SIG-M5 (cell line): ENCODE measurements at regions not wholly inside any gene's neighbourhood (a gene's known extent, or its start where the extent isn't known, plus 50 kb on each side); places are given as distances from the start of the nearest gene placed in this dataset.

ENCODE experiments used
- DNase-seq: peaks from one replicate; lab custom pipeline; 2025; lab: John Stamatoyannopoulos, UW

- no peak for DNase-seq
Measured at GRCh38 chr3:23746441-23746840, 59.3 kb upstream of the UBE2E1 start.

- DNase-seq, result no peak
Measured at GRCh38 chr3:23747841-23748240, 57.9 kb upstream of the UBE2E1 start.

GRCh38 chr3:23748398-23749110 is 57.2 kb upstream of the UBE2E1 start:
- peak; percentile 59 for DNase-seq

GRCh38 chr3:23749609-23750008 is 56.1 kb upstream of the UBE2E1 start:
- DNase-seq, result no peak

- DNase-seq, result no peak
Measured at GRCh38 chr3:23750573-23751210, 55.1 kb upstream of the UBE2E1 start.

- DNase-seq, result no peak
Measured at GRCh38 chr3:23751212-23751723, 54.5 kb upstream of the UBE2E1 start.

- DNase-seq, result no peak
Measured at GRCh38 chr3:23752126-23752525, 53.6 kb upstream of the UBE2E1 start.

- no peak for DNase-seq
Measured at GRCh38 chr3:23754215-23754614, 51.5 kb upstream of the UBE2E1 start.
